Tibial artery (tissue), 4 donors: ENCODE measurements at regions not wholly inside any gene's neighbourhood (a gene's known extent, or its start where the extent isn't known, plus 50 kb on each side); places are given as distances from the start of the nearest gene placed in this dataset.

Experiments
- DNase-seq, 2 donors: peaks; one replicate each; pipeline ENCODE4 v3.0.0-alpha.2; 2019
- H3K27ac ChIP-seq, 2 donors: fragments of 200-600 bp; sonication (generic) in 1 of 2; 1 replicate in 1 of 2; 2 replicates in 1 of 2; pipeline ENCODE4 v1.5.1; 2018 to 2019; ENCODE audit warnings: mild to moderate bottlenecking in 1 of 2
- H3K27me3 ChIP-seq, 2 donors: fragments of 200-600 bp; sonication (generic) in 1 of 2; one replicate each; pipeline versions ENCODE4 v1.5.1 to v1.6.0; 2016 to 2019
- H3K36me3 ChIP-seq, 3 donors: fragments of 200-600 bp; sonication (generic) in 2 of 3; one replicate each; pipeline ENCODE4 v1.5.1; 2016 to 2019; ENCODE audit warnings: mild to moderate bottlenecking in 2 of 3
- H3K4me1 ChIP-seq, 4 donors: fragments of 200-600 bp; sonication (generic) in 2 of 4; 1 replicate in 3 of 4; 2 replicates in 1 of 4; pipeline ENCODE4 v1.5.1; 2016 to 2019
- H3K4me3 ChIP-seq, 2 donors: fragments of 200-600 bp; sonication (generic) in 1 of 2; 1 replicate in 1 of 2; 2 replicates in 1 of 2; pipeline ENCODE4 v1.5.1; 2018 to 2019; ENCODE audit warnings: mild to moderate bottlenecking in 2 of 2
- H3K9me3 ChIP-seq, 3 donors: fragments of 200-600 bp; sonication (generic) in 1 of 3; one replicate each; pipeline ENCODE4 v1.5.1; 2016 to 2019
- CTCF ChIP-seq, 2 experiments: fragments of 200-600 bp in 1 of 2; fragments of 450-650 bp in 1 of 2; IDR thresholded peaks; one replicate each; pipeline ENCODE4 v1.5.1; 2017 to 2019; ENCODE audit warnings: antibody characterized with exemption in 2 of 2, mild to moderate bottlenecking in 1 of 2, moderate library complexity in 1 of 2
- intact Hi-C: fragments of 100-400 bp; cut with DNase I; formaldehyde crosslinking; loops from one replicate; pipeline ENCODE4 v1.15.0; 2023; ENCODE audit warnings: low total_unique reads

- H3K4me3 ChIP-seq, result no peak overlapping the region
- H3K36me3 ChIP-seq, result no peaks in the 10 kb centered on the region
- H3K4me1 ChIP-seq, result no peaks in the 10 kb centered on the region
- no peak for DNase-seq
- H3K27me3 ChIP-seq, result no peaks in the 10 kb centered on the region
- H3K27ac ChIP-seq, result no peak overlapping the region
- H3K9me3 ChIP-seq, result no peaks in the 10 kb centered on the region
- no peak for TF ChIP-seq CTCF (IDR thresholded peaks at IDR 0.05)
- intact Hi-C loops, result no loop called here
These were observed 1403.1 kb upstream of the ALCAM start for GRCh38 chr3:103963599-103963998.

GRCh38 chr3:103965764-103966163 lies 1400.9 kb upstream of the ALCAM start:
- intact Hi-C loops, result no loop called here
- no peak overlapping the region for H3K27ac ChIP-seq

GRCh38 chr3:103966749-103967148 lies 1400.0 kb upstream of the ALCAM start:
- Histone ChIP-seq H3K4me3 (no peak overlapping the region), H3K4me1 (no peaks in the 10 kb centered on the region), H3K27ac (no peak overlapping the region), H3K27me3 (no peaks in the 10 kb centered on the region), H3K9me3 (no peaks in the 10 kb centered on the region), H3K36me3 (no peaks in the 10 kb centered on the region)
- no peak for DNase-seq
- intact Hi-C loops, result no loop called here
- no peak for TF ChIP-seq CTCF (IDR thresholded peaks at IDR 0.05)

More at GRCh38 chr3:103965764-103966163, 1400.9 kb upstream of the ALCAM start:
- no peaks in the 10 kb centered on the region for H3K9me3 ChIP-seq
- H3K36me3 ChIP-seq, result no peaks in the 10 kb centered on the region
- H3K4me1 ChIP-seq, result no peaks in the 10 kb centered on the region
- no peak for TF ChIP-seq CTCF (IDR thresholded peaks at IDR 0.05)
- no peak overlapping the region for H3K4me3 ChIP-seq
- DNase-seq, result no peak
- H3K27me3 ChIP-seq, result no peaks in the 10 kb centered on the region

GRCh38 chr3:103968131-103968530 lies 1398.6 kb upstream of the ALCAM start:
- Histone ChIP-seq H3K4me1 (no peaks in the 10 kb centered on the region), H3K4me3 (no peak overlapping the region), H3K27me3 (no peaks in the 10 kb centered on the region), H3K36me3 (no peaks in the 10 kb centered on the region), H3K27ac (no peak overlapping the region), H3K9me3 (no peaks in the 10 kb centered on the region)
- DNase-seq, result no peak
- intact Hi-C loops, result no loop called here
- no peak for TF ChIP-seq CTCF (IDR thresholded peaks at IDR 0.05)

GRCh38 chr3:103968751-103969150 lies 1398.0 kb upstream of the ALCAM start:
- no peaks in the 10 kb centered on the region for H3K9me3 ChIP-seq
- intact Hi-C loops, result no loop called here
- no peak for TF ChIP-seq CTCF (IDR thresholded peaks at IDR 0.05)
- no peak overlapping the region for H3K4me3 ChIP-seq
- no peaks in the 10 kb centered on the region for H3K36me3 ChIP-seq
- no peak for DNase-seq
- no peaks in the 10 kb centered on the region for H3K27me3 ChIP-seq
- H3K4me1 ChIP-seq, result no peaks in the 10 kb centered on the region
- H3K27ac ChIP-seq, result no peak overlapping the region

- Histone ChIP-seq H3K4me3 (no peak overlapping the region), H3K27me3 (no peaks in the 10 kb centered on the region), H3K4me1 (no peaks in the 10 kb centered on the region), H3K36me3 (no peaks in the 10 kb centered on the region), H3K27ac (no peak overlapping the region), H3K9me3 (no peaks in the 10 kb centered on the region)
- no peak for TF ChIP-seq CTCF (IDR thresholded peaks at IDR 0.05)
- no peak for DNase-seq
- intact Hi-C loops, result no loop called here
These were observed 1389.8 kb upstream of the ALCAM start for GRCh38 chr3:103976931-103977339.
